HG02938 (cell line): ENCODE measurements at regions not wholly inside any gene's neighbourhood (a gene's known extent, or its start where the extent isn't known, plus 50 kb on each side); places are given as distances from the start of the nearest gene placed in this dataset.

ENCODE experiments used
- ATAC-seq: cut with Tn5 transposase; IDR thresholded peaks from one replicate; pipeline ENCODE4 v1.9.1; 2021; ENCODE audit warnings: mild to moderate bottlenecking, moderate library complexity; ENCODE audit not compliant: unreplicated experiment

DNA sequence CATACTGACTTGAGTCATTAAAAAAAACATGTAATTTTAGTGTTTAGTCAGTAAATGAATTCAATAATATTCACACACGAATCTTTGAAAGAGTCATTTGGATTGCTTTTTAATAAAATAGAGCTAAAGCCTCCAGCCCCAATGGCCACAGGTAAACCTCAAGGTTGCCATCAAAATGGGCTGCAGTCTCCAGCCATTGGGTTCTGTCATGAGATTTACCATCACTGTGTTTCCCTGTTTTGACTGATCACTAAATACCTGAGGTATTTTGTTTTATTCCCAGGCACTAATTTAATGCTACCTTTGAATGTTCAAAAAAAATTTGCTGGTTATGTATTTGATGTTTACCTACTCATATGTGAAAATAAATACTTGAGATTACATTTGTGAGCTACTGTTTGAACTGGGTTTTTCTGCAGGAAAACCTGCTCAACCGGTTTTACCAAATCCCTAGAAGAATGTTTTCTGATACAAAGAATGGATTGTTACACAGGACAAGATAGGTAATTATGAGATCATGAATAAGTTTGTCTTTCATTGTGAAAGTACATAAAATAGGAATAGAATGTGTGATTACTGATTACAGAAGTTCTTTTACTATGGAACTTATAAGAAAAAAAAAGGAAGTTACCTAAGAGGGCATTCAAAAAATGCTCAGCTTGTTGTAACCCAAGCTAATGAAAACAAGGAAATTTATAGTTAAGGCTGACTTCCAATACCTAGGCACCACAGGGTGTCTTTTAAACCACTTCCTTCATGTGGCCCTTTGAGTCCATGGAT lies 391.3 kb downstream of the EFNB2 start:
- ATAC-seq, result no peak

DNA sequence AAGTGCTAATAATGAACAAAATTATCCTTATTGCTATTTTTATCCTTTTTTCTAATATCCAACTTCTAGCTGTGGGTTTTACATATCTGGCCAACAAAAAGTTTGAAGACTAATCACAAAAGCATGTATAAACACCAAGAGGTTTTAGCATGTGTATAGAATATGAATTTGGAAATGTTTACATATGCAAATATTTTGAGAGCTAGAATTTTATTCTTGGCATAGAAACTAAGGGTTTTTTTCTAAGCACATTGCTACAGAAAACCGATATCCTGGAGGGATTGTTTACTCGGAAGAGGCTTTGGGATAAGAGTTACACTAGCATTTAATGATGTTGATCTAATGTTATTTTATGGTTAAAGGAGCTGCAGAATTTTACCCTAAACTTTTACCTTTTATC lies 392.1 kb downstream of the EFNB2 start:
- ATAC-seq, result no peak

DNA sequence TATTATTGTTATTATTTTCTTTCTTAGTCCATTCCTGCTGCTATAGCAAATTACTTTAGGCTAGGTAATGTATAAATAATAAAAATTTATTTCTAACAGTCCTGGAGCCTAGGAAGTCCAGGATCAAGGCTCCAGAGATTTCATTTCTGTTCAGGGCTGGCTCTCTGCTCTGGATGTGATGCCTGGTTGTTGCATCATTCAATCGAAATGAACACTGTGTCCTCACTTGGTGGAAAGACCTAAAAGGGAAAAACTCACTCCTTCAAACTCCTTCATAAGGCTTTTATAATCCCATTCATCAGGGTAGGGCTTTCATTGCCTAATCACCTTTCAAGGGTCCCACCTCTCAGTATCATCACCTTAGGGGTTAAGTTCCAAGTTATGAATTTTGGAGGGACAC lies 395.0 kb downstream of the EFNB2 start:
- no peak for ATAC-seq

DNA sequence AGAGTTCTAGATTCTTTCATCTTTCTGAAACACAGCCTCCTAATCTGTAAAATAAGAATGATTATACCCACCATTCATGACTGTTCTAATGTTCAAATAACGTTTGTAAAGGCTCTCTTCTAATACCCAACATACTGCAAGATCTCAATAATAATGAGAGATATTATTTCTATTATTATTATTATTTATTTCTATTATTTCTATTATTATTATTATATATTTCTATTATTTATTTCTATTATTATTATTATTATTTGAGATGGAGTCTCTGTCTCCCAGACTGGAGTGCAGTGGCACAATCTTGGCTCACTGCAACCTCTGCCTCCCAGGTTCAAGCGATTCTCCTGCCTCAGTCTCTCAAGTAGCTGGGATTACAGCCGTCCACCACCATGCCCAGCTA lies 395.5 kb downstream of the EFNB2 start:
- ATAC-seq, result no peak

DNA sequence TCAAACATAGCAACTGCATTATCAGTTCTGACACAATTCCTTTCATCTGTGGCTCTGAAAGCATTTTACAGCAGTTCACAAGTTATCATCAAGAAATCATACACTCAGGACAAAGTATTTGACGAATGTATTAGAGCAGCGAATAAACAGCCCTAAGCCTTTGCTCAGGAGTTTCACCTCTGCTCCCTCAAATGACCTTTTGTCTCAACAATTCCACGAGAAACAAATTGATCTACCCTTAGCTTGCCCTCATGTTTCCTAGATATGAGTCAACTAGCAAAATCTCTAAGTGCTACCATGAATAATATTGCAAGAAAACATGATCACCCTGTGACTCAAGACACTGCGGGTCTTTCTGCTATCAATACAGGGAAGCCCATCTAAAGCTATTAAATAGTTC lies 396.1 kb downstream of the EFNB2 start:
- no peak for ATAC-seq

DNA sequence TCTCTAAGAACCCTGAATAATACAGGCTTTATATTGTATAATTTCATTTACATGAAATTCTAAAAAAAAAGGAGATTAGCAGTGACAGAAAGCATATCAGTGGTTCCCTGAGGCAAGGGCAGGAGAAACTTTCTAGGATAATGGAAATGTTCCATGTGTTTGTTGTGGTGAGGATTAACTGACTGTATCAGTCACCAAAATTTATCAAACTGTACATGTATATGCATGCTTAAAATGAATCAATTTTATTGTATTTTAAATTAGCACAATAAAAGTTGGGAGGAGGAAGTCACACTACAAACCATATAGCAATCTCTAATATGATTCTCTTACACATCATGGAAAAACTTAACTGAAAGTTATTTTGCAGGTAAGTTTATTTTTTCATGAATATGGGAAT lies 396.8 kb downstream of the EFNB2 start:
- no peak for ATAC-seq

DNA sequence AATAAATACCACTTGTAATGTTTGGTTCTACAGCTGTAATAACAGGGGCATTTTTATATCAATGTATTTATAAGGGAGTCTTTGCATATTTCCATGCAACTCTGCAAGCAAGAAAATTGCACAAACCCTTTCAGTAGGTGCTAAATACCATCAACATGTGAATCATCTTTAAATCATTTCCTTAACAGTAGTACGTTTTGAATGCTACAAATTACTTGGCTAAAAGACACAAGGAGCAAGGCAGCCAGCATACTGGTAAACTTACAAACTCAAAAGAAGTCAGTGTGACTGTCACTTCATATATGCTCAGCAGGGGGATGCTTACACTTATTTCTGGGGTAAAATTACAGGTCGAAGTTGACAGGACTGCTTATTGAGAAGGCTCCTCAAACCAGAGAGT lies 402.4 kb downstream of the EFNB2 start:
- no peak for ATAC-seq

DNA sequence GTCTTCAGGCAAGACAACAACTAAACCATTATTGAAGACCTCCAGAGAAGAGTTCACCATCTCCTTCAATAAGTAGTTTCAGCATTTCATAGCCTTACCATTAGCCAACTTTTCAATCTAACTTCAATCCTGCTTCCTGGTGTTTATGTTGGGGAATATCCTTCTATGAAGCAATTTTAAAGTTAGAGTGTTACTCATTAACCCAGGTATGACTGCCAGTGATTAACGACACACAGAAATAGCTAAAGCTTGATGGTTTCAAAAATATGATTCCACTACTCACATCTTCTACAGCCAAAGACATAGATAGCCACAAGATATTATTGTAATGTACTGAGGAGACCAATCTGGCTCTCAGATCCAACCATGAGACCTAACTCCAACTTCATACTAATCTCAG lies 403.2 kb downstream of the EFNB2 start:
- ATAC-seq, result no peak

DNA sequence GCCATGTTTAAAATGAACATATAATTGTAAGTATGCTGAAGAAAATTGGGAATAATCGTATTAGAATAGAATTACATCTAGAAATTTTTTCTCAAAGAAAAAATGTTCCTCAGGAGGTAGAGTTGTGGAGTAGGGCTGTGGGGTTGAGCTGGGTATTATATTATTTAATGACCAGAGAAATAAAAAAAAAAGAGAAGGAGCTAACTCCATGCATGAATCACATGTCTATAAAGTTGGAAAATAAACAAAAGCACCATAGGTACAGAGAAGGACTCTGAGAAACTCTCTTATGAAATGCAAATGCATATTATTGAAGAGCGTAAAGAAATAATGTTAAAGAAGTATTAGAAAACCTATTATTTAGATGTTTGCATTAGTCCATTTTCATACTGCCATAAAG lies 405.5 kb downstream of the EFNB2 start:
- no peak for ATAC-seq

DNA sequence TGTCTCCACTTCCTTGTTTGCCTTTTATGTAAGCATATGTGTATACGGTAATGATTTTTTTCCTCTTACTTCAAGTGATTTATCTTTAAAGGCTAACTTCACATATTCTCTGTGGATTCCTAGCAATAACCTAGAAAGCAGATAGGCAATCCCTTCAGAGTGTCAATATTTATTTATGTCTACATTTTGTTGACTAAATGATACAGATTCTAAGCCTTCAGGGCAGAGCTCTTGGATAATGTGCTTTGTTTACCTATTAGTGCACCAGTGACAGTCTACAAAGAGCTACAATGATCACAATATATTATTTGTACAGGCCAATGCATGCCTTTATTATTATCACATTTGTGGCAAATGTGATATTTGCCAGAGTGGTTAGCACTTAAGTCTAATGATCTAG lies 406.2 kb downstream of the EFNB2 start:
- no peak for ATAC-seq

DNA sequence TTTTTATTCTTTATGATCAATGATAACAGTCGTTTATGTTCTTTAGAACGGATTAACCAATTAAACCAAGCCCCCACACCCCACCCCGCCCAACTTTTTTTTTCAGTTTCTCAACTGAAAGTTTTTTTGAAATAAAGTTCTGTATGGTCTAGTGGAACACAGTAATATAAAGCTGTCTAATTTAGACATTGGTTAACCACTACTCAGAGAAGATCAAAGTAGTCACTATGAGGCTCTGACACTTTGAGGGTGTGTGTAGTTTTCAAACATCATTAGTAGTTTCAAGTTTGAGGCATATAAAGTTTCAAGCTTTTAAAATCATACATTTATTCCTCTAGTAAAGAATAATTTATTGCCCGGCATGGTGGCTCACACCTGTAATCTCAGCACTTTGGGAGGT lies 413.2 kb downstream of the EFNB2 start:
- no peak for ATAC-seq

DNA sequence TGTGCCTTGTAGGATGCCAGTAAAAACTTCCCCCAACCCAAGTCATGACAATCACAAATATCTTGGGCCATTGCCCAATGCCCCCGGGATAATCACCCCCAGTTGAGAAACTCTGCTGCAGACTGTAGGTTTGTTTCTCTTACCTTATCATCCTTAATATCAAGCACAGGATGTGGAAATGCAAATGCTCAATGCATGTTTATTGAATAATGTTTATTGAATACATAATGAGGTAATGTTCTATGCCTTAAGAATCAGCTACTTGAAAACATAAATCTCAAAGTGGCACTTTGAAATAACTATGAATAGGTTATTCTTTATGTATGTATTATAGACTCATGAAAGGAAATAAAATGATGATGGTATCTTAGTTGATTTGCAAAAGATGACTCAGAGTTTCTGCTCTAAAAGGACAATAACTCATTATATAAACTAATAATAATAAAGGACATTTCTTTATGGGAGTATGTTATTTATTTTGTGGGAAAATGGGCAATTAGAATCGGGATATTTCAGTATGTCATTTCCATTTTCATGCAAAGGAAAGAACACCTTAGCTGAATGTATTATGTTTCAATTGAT lies 414.2 kb downstream of the EFNB2 start:
- ATAC-seq, result no peak

DNA sequence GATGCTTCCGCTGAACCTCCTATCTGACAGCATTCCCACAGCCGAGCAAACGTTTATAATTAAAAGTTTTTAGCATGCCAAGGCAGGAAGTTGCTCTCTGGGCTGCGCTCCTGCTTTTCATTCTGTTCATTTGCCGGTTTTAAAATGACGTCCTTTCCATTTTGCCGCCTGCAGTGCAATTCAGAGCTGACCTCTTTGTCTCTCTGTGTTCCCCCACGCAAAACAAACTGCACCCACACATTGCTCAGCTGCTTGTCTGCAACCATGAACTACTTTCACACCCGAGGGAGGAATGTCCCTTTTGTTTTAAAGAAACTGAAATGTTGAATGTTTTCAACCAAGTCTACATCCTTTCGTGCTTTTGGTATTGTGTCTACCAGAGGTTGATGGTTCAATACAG lies 416.5 kb downstream of the EFNB2 start:
- no peak for ATAC-seq

DNA sequence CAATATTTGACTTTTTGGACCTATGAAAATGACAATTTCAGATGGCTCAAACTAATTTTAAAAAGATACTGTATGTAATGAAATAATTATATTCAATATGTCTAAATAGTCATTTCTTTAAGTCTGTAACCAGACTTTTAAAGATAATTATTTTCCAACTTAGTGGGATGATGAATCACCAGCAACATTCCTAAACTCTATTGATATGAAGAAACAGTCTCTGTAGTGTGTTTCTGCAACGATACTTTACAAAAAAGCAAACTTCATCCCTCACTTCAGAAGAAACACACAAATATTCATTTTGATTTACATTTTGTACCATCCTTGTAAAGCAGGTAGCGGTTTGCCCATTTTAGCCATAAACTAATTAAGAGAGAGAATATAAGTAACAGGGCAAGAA lies 417.4 kb downstream of the EFNB2 start:
- no peak for ATAC-seq

DNA sequence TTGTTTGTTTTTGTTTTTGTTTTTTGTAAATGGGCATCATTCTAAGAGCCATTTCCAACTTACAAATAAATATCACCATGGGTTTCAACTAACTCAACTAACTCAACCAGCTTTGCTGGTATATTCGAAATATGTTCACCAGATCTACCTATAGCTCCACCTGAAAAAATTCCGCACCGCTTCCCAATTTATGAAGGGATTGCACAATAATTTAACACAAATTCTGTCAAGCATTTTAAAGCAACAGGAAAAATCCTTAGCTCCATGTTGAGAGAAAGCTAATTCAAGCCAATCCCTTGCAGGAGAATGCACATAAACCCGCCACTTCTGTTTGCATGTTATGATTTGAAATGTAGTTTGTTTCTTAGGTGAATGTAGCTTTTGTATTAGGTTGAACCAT lies 417.8 kb downstream of the EFNB2 start:
- no peak for ATAC-seq

DNA sequence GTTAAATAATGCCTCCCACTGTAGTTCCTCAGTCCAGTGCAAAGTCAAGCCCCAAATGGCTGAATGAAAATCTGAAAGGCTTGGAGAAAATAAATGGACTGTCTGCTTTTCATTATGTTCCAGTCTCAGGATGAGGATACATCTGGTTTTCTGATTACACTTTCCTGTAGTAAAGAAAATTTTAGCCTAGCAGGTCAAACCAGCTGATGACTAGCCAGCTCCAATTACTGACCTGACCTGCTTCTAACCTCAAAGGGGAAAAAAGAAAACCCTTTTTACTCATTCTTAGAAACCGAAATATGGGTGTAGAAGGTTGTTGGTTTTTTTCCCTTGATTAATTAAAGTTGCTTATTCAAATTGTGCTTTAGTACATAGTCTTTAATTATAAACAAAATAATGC lies 418.4 kb downstream of the EFNB2 start:
- no peak for ATAC-seq

DNA sequence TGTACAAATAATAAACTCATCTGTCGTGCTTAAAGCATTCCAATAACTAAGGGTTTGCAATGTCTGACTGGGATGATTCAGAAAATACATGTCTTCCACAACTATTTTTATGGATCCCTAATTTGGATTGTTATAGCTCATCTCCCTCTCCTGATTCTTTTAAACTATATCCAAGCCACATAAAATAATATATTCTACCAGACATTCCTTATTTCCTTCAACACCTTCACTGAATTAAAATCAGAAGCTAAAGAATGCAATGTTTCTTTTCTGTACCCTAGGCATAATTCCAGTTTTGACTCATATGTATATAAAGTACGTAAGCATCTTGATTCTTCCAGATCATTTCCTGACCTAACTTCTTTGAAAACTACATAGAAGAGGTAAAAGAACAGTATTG lies 420.4 kb downstream of the EFNB2 start:
- ATAC-seq, result no peak

DNA sequence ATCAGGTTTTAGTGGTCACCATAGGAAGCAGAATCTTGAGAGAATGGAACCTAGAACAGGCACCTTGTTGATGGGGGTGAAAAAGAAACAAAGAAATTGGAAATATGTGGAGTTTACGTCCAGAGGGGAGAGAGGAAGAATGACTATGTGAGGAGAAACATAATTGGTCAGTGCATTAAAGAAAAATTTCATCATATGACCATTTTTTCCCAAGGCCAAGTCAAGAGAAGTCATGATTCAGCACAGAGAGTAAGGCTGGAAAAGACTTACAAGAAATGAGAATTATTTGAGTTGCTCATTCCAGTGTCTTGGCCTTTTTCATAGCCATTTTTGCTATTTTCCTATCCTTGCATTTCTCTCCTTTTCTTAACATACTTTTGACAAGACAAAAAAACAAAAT lies 421.7 kb downstream of the EFNB2 start:
- no peak for ATAC-seq

DNA sequence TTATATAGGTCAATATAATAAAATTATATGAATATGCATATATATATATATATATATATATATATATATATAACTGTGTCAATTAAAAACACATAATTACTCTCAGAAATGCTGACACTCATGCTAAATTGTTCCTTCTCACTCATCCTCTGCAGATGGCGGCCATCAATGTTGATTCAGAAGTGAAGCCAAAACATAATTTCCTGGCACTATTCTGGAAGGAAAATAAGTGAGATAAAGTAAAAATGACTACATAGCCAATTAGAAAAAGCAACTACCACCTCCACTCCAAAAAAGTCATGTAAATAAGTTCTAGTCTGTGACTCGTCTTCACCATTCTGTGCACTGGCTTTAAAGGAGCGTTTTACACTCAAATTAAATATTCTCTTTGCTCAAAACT lies 423.3 kb downstream of the EFNB2 start:
- no peak for ATAC-seq

DNA sequence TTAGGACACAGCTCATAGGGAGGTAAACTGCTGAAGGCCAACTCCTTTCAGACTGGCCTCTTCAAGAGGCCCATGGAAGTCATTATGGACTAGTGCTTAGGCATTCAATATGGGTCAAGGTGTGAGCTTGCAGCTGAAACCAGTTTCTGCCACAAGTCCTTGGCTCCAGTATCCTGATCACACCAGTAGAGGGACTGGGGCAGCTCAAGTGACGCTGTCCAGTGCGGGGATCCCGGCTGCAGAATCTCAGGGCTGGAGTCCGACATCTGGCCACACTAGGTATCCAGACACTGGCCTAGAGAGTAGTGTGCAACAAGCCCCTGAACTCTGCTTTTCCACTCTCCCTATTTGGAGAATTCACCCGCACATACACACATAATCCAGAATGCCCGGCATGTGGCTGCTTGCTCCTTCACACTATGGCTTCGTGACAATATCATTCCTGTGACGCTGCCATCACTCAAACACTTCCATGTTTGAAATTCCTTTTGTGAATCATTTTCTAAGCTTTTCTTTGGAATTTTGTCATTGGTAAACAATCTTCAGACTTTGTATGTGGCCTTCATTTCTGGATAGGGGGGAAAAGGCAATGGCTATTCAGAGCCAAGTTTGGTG lies 425.1 kb downstream of the EFNB2 start:
- ATAC-seq, result no peak

DNA sequence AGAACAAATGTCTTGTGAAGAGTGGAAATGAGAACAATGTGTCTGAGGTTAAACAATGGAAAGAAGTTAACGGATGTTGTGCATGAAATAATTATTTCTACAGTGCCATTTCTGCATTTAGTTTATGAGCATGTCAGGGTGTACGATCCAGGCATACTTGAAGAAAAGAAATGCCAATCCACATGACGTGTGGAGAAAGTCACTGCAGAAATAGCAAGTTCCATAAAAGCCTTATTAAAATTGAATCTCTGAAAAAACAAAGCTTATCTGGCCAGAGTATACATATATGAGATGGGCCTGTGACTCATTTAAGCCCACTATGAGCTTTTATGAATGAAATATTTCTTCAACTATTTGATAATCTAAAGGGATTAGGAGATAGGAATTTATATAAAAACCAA lies 426.1 kb downstream of the EFNB2 start:
- no peak for ATAC-seq

DNA sequence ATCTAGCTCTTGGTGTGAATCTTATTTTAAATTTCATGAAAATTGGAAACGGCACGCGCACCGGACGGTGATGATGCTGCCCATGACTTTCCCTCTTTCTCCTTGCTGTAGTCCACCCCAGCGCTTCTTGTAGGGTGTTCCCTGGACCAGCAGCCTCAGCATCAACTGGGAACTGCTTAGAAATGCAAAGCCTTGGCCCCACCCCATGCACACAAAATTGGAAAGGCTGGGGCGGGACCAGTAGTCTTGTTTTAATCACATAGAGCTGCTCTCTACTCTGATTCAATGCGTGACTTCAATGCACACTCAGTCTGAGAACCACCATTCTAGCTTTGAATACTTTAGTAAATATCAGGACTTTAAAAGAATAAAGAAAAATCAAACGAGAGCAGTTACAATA lies 427.1 kb downstream of the EFNB2 start:
- no peak for ATAC-seq

DNA sequence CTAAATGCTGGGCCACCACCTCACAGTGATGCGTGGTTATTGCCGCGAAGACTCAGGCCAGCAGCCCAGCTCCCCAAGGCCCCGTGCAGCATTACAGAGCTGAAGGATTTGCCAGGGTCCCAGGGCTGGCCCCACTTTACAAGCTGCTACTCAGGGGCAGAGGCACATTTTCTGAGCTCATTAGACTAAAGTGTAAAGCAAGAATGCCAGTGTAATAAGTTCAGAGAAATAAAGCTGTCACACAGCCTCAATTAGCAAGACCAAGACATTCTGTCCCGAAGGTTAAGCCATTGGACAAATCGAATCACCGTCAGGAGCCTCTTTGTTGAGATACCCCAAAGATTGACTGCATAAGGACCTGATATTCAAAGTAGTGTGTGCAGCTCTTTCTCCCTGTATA lies 428.4 kb downstream of the EFNB2 start:
- ATAC-seq, result no peak
